IMR-90 (cell line): ENCODE measurements at regions not wholly inside any gene's neighbourhood (a gene's known extent, or its start where the extent isn't known, plus 50 kb on each side); places are given as distances from the start of the nearest gene placed in this dataset.

Experiments
- ATAC-seq: fragments of 200-7000 bp; cut with Tn5 transposase; 2 replicates; pipeline ENCODE4 v1.9.1; 2020; ENCODE audit warnings: low read depth, mild to moderate bottlenecking, moderate library complexity
- BruUV-seq: library from RNA; stranded (reverse); fragments of 400-500 nt; replicated peaks from 2 replicates; lab custom pipeline; 2021; lab: Mats Ljungman, UMichigan
- CTCF ChIA-PET: fragments of 300-600 bp; formaldehyde crosslinking; extraction: SDS; loops from one replicate; lab custom pipeline; 2021; ENCODE audit warnings: antibody characterized with exemption; lab: Yijun Ruan, JAX
- POLR2A ChIA-PET: fragments of 300-600 bp; sonication (Branson Sonifier 250); formaldehyde crosslinking; loops from one replicate; lab custom pipeline; 2022; ENCODE audit warnings: antibody characterized with exemption; ENCODE audit not compliant: unreplicated experiment; lab: Charles Lee
- DNase-seq: peaks from one replicate; pipeline ENCODE4 v3.0.0; 2013
- H2AFZ ChIP-seq: replicated peaks from 2 replicates; pipeline ENCODE3; 2013; ENCODE audit warnings: low read length, mild to moderate bottlenecking; ENCODE audit not compliant: poor library complexity
- H2AK5ac ChIP-seq: 2 replicates; pipeline ENCODE4 v1.6.1; 2013; ENCODE audit warnings: low read depth, low read length, inconsistent platforms
- H2AK9ac ChIP-seq: replicated peaks from 2 replicates; pipeline ENCODE3; 2013; ENCODE audit warnings: mild to moderate bottlenecking, low read depth, low read length, moderate library complexity; ENCODE audit not compliant: poor library complexity
- H2BK120ac ChIP-seq: 2 replicates; pipeline ENCODE4 v1.6.1; 2013; ENCODE audit warnings: low read depth, low read length, inconsistent platforms
- H2BK15ac ChIP-seq: 3 replicates; pipeline ENCODE4 v1.6.1; 2013; ENCODE audit warnings: low read depth, low read length, inconsistent platforms
- H2BK20ac ChIP-seq: 2 replicates; pipeline ENCODE4 v1.6.1; 2013; ENCODE audit warnings: low read depth, mild to moderate bottlenecking, inconsistent platforms, low read length, moderate library complexity
- H2BK5ac ChIP-seq: 2 replicates; pipeline ENCODE4 v1.6.1; 2013; ENCODE audit warnings: mild to moderate bottlenecking, low read depth, low read length, inconsistent platforms; ENCODE audit not compliant: poor library complexity, severe bottlenecking
- H3K14ac ChIP-seq: replicated peaks from 2 replicates; pipeline ENCODE4 v1.6.1; 2013; ENCODE audit warnings: low read depth, low read length, inconsistent platforms
- H3K18ac ChIP-seq: 2 replicates; pipeline ENCODE4 v1.6.1; 2013; ENCODE audit warnings: low read depth, low read length, control low read depth
- H3K23ac ChIP-seq: 2 replicates; pipeline ENCODE4 v1.6.1; 2013; ENCODE audit warnings: low read depth, low read length, inconsistent platforms
- H3K27ac ChIP-seq: 2 replicates; pipeline ENCODE4 v1.5.1; 2013; ENCODE audit warnings: mild to moderate bottlenecking, control low read depth, low read length; ENCODE audit not compliant: insufficient read depth
- H3K27me3 ChIP-seq: 2 replicates; pipeline ENCODE4 v1.6.1; 2013; ENCODE audit warnings: low read length; ENCODE audit not compliant: control insufficient read depth, insufficient read depth
- H3K36me3 ChIP-seq: 2 replicates; pipeline ENCODE4 v1.6.1; 2013; ENCODE audit warnings: low read length, mixed read lengths; ENCODE audit not compliant: control insufficient read depth, insufficient read depth
- H3K4ac ChIP-seq: 2 replicates; pipeline ENCODE4 v1.6.1; 2013; ENCODE audit warnings: low read depth, low read length, inconsistent platforms
- H3K4me1 ChIP-seq: 2 replicates; pipeline ENCODE4 v1.6.1; 2013; ENCODE audit warnings: low read length, mixed read lengths; ENCODE audit not compliant: control insufficient read depth, insufficient read depth
- H3K4me2 ChIP-seq: 2 replicates; pipeline ENCODE4 v1.6.1; 2013; ENCODE audit warnings: low read depth, mild to moderate bottlenecking, control low read depth, low read length, moderate library complexity
- H3K4me3 ChIP-seq: 2 replicates; pipeline ENCODE4 v1.5.1; 2013; ENCODE audit warnings: low read depth, mild to moderate bottlenecking, control low read depth, low read length, moderate library complexity; ENCODE audit not compliant: insufficient read depth
- H3K56ac ChIP-seq: 2 replicates; pipeline ENCODE4 v1.6.1; 2013; ENCODE audit warnings: low read length, inconsistent platforms; ENCODE audit not compliant: insufficient read depth; ENCODE audit errors: extremely low read depth
- H3K79me1 ChIP-seq, 2 experiments: 2 replicates each; pipeline ENCODE4 v1.6.1; 2013; ENCODE audit warnings: low read length in 2 of 2, inconsistent platforms in 1 of 2, low read depth in 1 of 2
- H3K9ac ChIP-seq: 2 replicates; pipeline ENCODE4 v1.6.1; 2013; ENCODE audit warnings: low read depth, low read length, control low read depth
- H3K9me1 ChIP-seq: 2 replicates; pipeline ENCODE4 v1.6.1; 2013; ENCODE audit warnings: low read length, inconsistent platforms; ENCODE audit not compliant: insufficient read depth
- H3K9me3 ChIP-seq: 2 replicates; pipeline ENCODE4 v1.6.1; 2013; ENCODE audit warnings: low read length; ENCODE audit not compliant: control insufficient read depth, insufficient read depth
- H4K20me1 ChIP-seq: 2 replicates; pipeline ENCODE4 v1.6.1; 2013; ENCODE audit warnings: low read length, inconsistent platforms; ENCODE audit not compliant: insufficient read depth
- H4K5ac ChIP-seq: 2 replicates; pipeline ENCODE4 v1.6.1; 2013; ENCODE audit warnings: mild to moderate bottlenecking, low read depth, low read length, control low read depth
- H4K8ac ChIP-seq, 2 experiments: 2 replicates each; pipeline ENCODE4 v1.6.1; 2013; ENCODE audit warnings: low read depth in 2 of 2, low read length in 2 of 2, control low read depth in 1 of 2, inconsistent platforms in 1 of 2
- H4K91ac ChIP-seq: 2 replicates; pipeline ENCODE4 v1.6.1; 2013; ENCODE audit warnings: low read depth, low read length, inconsistent platforms; ENCODE audit not compliant: insufficient read depth
- BHLHE40 ChIP-seq: fragments of 150-350 bp; IDR thresholded peaks from 2 replicates; pipeline ENCODE4 v1.6.1; 2016; ENCODE audit warnings: mild to moderate bottlenecking, low read depth, low read length
- CEBPB ChIP-seq: IDR thresholded peaks from 2 replicates; pipeline ENCODE4 v1.6.1; 2012; ENCODE audit warnings: low read depth, low read length, improper control_type of control experiment
- CHD1 ChIP-seq: IDR thresholded peaks from 2 replicates; pipeline ENCODE4 v1.6.1; 2012; ENCODE audit warnings: low read depth, low read length, improper control_type of control experiment
- FOS ChIP-seq: fragments of 150-350 bp; IDR thresholded peaks from 2 replicates; pipeline ENCODE4 v1.6.1; 2016; ENCODE audit warnings: low read depth, low read length
- MAFK ChIP-seq: IDR thresholded peaks from 2 replicates; pipeline ENCODE4 v1.6.1; 2012; ENCODE audit warnings: low read depth, low read length, improper control_type of control experiment
- MAZ ChIP-seq: IDR thresholded peaks from 2 replicates; pipeline ENCODE4 v1.6.1; 2012; ENCODE audit warnings: low read depth, mild to moderate bottlenecking, low read length, improper control_type of control experiment, moderate library complexity, borderline replicate concordance
- MXI1 ChIP-seq: IDR thresholded peaks from 2 replicates; pipeline ENCODE4 v1.6.1; 2012; ENCODE audit warnings: low read depth, mild to moderate bottlenecking, low read length, moderate library complexity, borderline replicate concordance
- NFE2L2 ChIP-seq: fragments of 150-350 bp; IDR thresholded peaks from 2 replicates; pipeline ENCODE4 v1.6.1; 2016; ENCODE audit warnings: low read depth, mild to moderate bottlenecking, low read length
- POLR2A ChIP-seq: IDR thresholded peaks from 2 replicates; pipeline ENCODE4 v1.6.1; 2012; ENCODE audit warnings: mild to moderate bottlenecking, low read depth, low read length
- RAD21 ChIP-seq: IDR thresholded peaks from 2 replicates; pipeline ENCODE4 v1.6.1; 2012; ENCODE audit warnings: low read length, improper control_type of control experiment
- RCOR1 ChIP-seq: IDR thresholded peaks from 2 replicates; pipeline ENCODE4 v1.6.1; 2012; ENCODE audit warnings: mild to moderate bottlenecking, low read length, improper control_type of control experiment; ENCODE audit not compliant: insufficient replicate concordance
- RFX5 ChIP-seq: IDR thresholded peaks from 2 replicates; pipeline ENCODE4 v1.8.0; 2012; ENCODE audit warnings: low read depth, mild to moderate bottlenecking, low read length, moderate library complexity
- SMC3 ChIP-seq: fragments of 150-350 bp; IDR thresholded peaks from 2 replicates; pipeline ENCODE4 v1.6.1; 2016; ENCODE audit warnings: low read depth, mild to moderate bottlenecking, antibody characterized with exemption, low read length, moderate library complexity
- WGBS, 2 experiments: methylation state at CpG; one replicate each; pipeline versions ENCODE4 v1.1.5 to v1.1.7; 2013; ENCODE audit warnings: missing lambda C conversion rate in 2 of 2; ENCODE audit not compliant: insufficient read length in 1 of 2; ENCODE audit errors: extremely low coverage in 2 of 2; 5-methylcytosine and 5-hydroxymethylcytosine counted together
- dilution Hi-C: fragments of 300-500 bp; cut with HindIII; formaldehyde crosslinking; loops from one replicate; pipeline ENCODE4 v1.14.3; 2018; ENCODE audit warnings: low sequenced_read_pairs; ENCODE audit not compliant: unreplicated experiment
- in situ Hi-C: fragments of 300-500 bp; cut with MboI; formaldehyde crosslinking; loops from 3 replicates; pipeline ENCODE4 v1.14.3; 2019; ENCODE audit warnings: low sequenced_read_pairs, inconsistent platforms, mixed read lengths
- intact Hi-C: fragments of 100-400 bp; cut with micrococcal nuclease; formaldehyde crosslinking; loops from 2 replicates; pipeline ENCODE4 v1.10.0; 2022
- TF ChIP-seq, protein P1 (sequence below): conservative IDR thresholded peaks from 2 replicates; pipeline ENCODE4 v1.5.1; 2012; ENCODE audit warnings: mild to moderate bottlenecking, low read depth, low read length, improper control_type of control experiment
- TF ChIP-seq, protein P2 (sequence below): fragments of 150-350 bp; IDR thresholded peaks from 2 replicates; pipeline ENCODE4 v1.6.1; 2017; ENCODE audit warnings: mild to moderate bottlenecking, antibody characterized with exemption, low read length, low read depth
- TF ChIP-seq, protein P3 (sequence below): fragments of 150-350 bp; IDR thresholded peaks from 2 replicates; pipeline ENCODE4 v1.6.1; 2016; ENCODE audit warnings: low read depth, mild to moderate bottlenecking, low read length, moderate library complexity, borderline replicate concordance

DNA sequence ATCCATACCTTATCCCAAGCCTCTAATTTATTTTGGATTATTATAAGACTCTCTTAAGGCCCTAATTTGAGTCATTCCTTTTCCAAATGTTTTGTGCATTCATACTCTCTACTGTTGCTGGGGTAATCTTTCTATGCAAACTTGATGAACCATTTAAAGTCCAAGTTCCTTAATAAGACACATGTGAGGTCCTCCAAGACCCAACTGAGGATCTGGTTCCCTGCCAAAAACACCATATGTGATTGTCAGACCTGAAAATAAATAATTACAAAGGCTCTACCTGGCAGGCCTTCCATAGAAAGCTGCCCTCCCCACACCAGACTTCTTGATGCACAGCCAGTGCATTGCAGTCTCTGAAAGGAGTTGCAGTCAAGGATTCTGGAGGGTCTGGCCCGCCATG lies 257.9 kb upstream of the AKR1E2 start:
- no CpG with 5 or more reads among the region's 1 CpG for WGBS, 2 experiments
- Histone ChIP-seq H3K14ac (no peak overlapping the region), H2AK9ac (no peak overlapping the region), H3K9me1 (no peaks in the 10 kb centered on the region), H3K27me3 (no peaks in the 10 kb centered on the region), H3K4me3 (no peak overlapping the region), H3K4me1 (no peaks in the 10 kb centered on the region), H3K4ac (no peak overlapping the region), H3K23ac (no peak overlapping the region), H3K36me3 (no peaks in the 10 kb centered on the region), H3K9ac (no peak overlapping the region), H2BK5ac (no peak overlapping the region), H2BK120ac (no peak overlapping the region), H3K56ac (no peak overlapping the region), H2AK5ac (no peak overlapping the region), H3K9me3 (no peaks in the 10 kb centered on the region), H4K91ac (no peak overlapping the region), H3K4me2 (no peak overlapping the region), H4K20me1 (no peaks in the 10 kb centered on the region), H3K18ac (no peak overlapping the region), H3K79me1 (no peaks in the 10 kb centered on the region), H4K8ac (no peak overlapping the region), H2BK20ac (no peak overlapping the region), H3K27ac (no peak overlapping the region), H2BK15ac (no peak overlapping the region), H2AFZ (no peak overlapping the region), H4K5ac (no peak overlapping the region)
- ChIA-PET POLR2A (no interaction called here), CTCF (no interaction called here)
- intact Hi-C loops: no loop called here
- DNase-seq (no peak), ATAC-seq (no peak)
- in situ Hi-C loops: no loop called here
- BruUV-seq: no TSS peak
- dilution Hi-C loops: no loop called here
- TF ChIP-seq SMC3 (no peak), FOS (no peak), MAFK (no peak), RCOR1 (no peak), CHD1 (no peak), NFE2L2 (no peak), RAD21 (no peak), RFX5 (no peak), POLR2A (no peak), MAZ (no peak), CEBPB (no peak), MXI1 (no peak), BHLHE40 (no peak)
- TF ChIP-seq, protein P1, sequence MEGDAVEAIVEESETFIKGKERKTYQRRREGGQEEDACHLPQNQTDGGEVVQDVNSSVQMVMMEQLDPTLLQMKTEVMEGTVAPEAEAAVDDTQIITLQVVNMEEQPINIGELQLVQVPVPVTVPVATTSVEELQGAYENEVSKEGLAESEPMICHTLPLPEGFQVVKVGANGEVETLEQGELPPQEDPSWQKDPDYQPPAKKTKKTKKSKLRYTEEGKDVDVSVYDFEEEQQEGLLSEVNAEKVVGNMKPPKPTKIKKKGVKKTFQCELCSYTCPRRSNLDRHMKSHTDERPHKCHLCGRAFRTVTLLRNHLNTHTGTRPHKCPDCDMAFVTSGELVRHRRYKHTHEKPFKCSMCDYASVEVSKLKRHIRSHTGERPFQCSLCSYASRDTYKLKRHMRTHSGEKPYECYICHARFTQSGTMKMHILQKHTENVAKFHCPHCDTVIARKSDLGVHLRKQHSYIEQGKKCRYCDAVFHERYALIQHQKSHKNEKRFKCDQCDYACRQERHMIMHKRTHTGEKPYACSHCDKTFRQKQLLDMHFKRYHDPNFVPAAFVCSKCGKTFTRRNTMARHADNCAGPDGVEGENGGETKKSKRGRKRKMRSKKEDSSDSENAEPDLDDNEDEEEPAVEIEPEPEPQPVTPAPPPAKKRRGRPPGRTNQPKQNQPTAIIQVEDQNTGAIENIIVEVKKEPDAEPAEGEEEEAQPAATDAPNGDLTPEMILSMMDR: no peak
- TF ChIP-seq, protein P2, sequence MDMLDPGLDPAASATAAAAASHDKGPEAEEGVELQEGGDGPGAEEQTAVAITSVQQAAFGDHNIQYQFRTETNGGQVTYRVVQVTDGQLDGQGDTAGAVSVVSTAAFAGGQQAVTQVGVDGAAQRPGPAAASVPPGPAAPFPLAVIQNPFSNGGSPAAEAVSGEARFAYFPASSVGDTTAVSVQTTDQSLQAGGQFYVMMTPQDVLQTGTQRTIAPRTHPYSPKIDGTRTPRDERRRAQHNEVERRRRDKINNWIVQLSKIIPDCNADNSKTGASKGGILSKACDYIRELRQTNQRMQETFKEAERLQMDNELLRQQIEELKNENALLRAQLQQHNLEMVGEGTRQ: no peak
- TF ChIP-seq, protein P3, sequence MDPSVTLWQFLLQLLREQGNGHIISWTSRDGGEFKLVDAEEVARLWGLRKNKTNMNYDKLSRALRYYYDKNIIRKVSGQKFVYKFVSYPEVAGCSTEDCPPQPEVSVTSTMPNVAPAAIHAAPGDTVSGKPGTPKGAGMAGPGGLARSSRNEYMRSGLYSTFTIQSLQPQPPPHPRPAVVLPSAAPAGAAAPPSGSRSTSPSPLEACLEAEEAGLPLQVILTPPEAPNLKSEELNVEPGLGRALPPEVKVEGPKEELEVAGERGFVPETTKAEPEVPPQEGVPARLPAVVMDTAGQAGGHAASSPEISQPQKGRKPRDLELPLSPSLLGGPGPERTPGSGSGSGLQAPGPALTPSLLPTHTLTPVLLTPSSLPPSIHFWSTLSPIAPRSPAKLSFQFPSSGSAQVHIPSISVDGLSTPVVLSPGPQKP: no peak
